ENCODE measurements at regions not wholly inside any gene's neighbourhood (a gene's known extent, or its start where the extent isn't known, plus 50 kb on each side); places are given as distances from the start of the nearest gene placed in this dataset.

GRCh38 chr2:193272011-193272410, 1077.3 kb upstream of the TMEFF2 start:
- H3K27ac ChIP-seq, result no peak overlapping the region
- no peak for DNase-seq
- TF ChIP-seq, protein P1, sequence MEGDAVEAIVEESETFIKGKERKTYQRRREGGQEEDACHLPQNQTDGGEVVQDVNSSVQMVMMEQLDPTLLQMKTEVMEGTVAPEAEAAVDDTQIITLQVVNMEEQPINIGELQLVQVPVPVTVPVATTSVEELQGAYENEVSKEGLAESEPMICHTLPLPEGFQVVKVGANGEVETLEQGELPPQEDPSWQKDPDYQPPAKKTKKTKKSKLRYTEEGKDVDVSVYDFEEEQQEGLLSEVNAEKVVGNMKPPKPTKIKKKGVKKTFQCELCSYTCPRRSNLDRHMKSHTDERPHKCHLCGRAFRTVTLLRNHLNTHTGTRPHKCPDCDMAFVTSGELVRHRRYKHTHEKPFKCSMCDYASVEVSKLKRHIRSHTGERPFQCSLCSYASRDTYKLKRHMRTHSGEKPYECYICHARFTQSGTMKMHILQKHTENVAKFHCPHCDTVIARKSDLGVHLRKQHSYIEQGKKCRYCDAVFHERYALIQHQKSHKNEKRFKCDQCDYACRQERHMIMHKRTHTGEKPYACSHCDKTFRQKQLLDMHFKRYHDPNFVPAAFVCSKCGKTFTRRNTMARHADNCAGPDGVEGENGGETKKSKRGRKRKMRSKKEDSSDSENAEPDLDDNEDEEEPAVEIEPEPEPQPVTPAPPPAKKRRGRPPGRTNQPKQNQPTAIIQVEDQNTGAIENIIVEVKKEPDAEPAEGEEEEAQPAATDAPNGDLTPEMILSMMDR (IDR thresholded peaks at IDR 0.05; ENCODE audit: low read depth, low read length), result no peak
- H3K4me3 ChIP-seq (ENCODE audit: low read depth, low read length), result no peak overlapping the region
- H3K9me3 ChIP-seq (ENCODE audit: severe bottlenecking), result no peaks in the 10 kb centered on the region
- no peaks in the 10 kb centered on the region for H3K36me3 ChIP-seq
- H3K27me3 ChIP-seq (ENCODE audit: insufficient read depth, low read depth, severe bottlenecking), result no peaks in the 10 kb centered on the region

DNA sequence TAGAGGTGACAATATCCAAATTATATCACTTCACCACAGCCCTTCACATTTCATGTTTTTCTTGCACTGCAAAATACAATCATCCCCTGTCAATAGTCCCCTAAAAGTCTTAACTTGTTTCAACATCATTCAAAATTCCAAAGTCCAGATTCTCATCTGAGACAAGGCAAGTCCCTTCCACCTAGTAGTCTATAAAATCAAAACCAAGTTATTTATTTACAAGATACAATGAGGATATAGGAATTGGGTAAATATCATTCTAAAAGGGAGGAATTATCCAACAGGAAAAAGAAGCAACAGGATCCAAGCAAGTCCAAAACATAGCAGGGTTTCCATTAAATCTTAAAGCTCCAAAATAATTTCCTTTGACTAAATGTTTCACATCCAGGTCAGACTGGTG, 1076.1 kb upstream of the TMEFF2 start:
- H3K27ac ChIP-seq, result no peak overlapping the region
- H3K9me3 ChIP-seq (ENCODE audit: severe bottlenecking), result no peaks in the 10 kb centered on the region
- H3K4me3 ChIP-seq (ENCODE audit: low read depth, low read length), result no peak overlapping the region
- no peak for DNase-seq
- H3K36me3 ChIP-seq, result no peaks in the 10 kb centered on the region
- no peaks in the 10 kb centered on the region for H3K27me3 ChIP-seq (ENCODE audit: insufficient read depth, low read depth, severe bottlenecking)
- TF ChIP-seq, protein P1 (IDR thresholded peaks at IDR 0.05; ENCODE audit: low read depth, low read length), result no peak

DNA sequence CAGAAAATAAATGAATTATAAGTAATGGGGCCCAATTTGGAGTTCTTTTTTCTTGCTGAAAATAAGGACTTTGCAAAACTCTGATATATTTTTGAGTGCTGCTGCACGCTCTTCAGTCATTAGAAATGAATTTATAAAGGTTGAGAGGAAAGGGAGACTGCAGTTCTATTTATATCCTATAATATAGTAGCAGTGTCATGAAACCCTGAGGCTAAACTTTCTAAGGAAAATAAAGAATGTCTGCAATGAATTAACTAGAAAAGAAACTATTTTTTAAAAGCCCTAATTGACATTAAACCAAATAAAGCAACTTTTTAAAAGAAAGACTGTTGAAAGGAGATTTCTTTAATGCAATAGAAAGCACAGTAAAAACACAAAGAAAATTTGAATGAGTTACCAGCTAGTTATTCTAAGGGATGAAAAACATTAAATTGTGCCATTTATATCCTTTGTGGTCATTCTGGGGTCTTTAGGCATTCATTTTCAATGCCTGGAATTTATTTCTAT, 1072.8 kb upstream of the TMEFF2 start:
- no peaks in the 10 kb centered on the region for H3K9me3 ChIP-seq (ENCODE audit: severe bottlenecking)
- TF ChIP-seq, protein P1 (IDR thresholded peaks at IDR 0.05; ENCODE audit: low read depth, low read length), result no peak
- no peaks in the 10 kb centered on the region for H3K27me3 ChIP-seq (ENCODE audit: insufficient read depth, low read depth, severe bottlenecking)
- no peak for DNase-seq
- no peak overlapping the region for H3K27ac ChIP-seq
- H3K36me3 ChIP-seq, result no peaks in the 10 kb centered on the region
- H3K4me3 ChIP-seq (ENCODE audit: low read depth, low read length), result no peak overlapping the region

DNA sequence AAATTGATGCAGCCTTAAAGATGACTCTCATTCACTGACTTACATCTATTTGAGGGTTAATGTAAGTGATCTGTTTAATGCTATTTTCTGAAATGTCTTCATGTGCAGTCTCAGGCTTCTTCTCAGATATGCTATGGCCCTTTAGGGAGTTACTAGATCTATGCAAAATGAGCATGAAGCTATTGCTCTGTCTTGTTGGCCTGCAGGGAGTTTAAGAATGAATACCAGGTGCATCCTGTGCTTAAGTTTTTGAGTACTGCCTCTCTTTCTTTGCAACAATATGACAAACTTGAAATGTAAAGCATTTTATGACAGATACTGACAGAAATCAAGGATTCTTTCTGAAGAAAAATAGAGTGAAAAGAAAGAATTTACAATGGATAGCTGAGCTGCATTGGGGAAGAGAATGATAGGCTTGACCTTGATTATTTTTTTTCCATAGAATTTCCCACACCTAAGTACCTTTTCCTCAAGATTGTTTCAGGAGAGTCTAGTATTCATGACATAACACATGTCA, 1058.3 kb upstream of the TMEFF2 start:
- no peak overlapping the region for H3K4me3 ChIP-seq (ENCODE audit: low read depth, low read length)
- no peaks in the 10 kb centered on the region for H3K9me3 ChIP-seq (ENCODE audit: severe bottlenecking)
- no peaks in the 10 kb centered on the region for H3K27me3 ChIP-seq (ENCODE audit: insufficient read depth, low read depth, severe bottlenecking)
- TF ChIP-seq, protein P1 (IDR thresholded peaks at IDR 0.05; ENCODE audit: low read depth, low read length), result no peak
- no peaks in the 10 kb centered on the region for H3K36me3 ChIP-seq
- H3K27ac ChIP-seq, result no peak overlapping the region
- no peak for DNase-seq

GRCh38 chr2:193251909-193252308, 1057.2 kb upstream of the TMEFF2 start:
- no peak for DNase-seq
- H3K4me3 ChIP-seq (ENCODE audit: low read depth, low read length), result no peak overlapping the region

More at GRCh38 chr2:193251909-193252308, 1057.2 kb upstream of the TMEFF2 start:
- Histone ChIP-seq H3K36me3 (no peaks in the 10 kb centered on the region), H3K27me3 (ENCODE audit: insufficient read depth, low read depth, severe bottlenecking) (no peaks in the 10 kb centered on the region), H3K27ac (no peak overlapping the region), H3K9me3 (ENCODE audit: severe bottlenecking) (no peaks in the 10 kb centered on the region)
- TF ChIP-seq, protein P1 (IDR thresholded peaks at IDR 0.05; ENCODE audit: low read depth, low read length), result no peak

Data from WERI-Rb-1 (cell line).